Activated CD4-positive, CD25-positive, alpha-beta regulatory T cell treated with anti-CD3 and anti-CD28 coated beads, Interleukin-2, amount 50 U/mL, for 72 hours (primary cell): ENCODE measurements at regions not wholly inside any gene's neighbourhood (a gene's known extent, or its start where the extent isn't known, plus 50 kb on each side); places are given as distances from the start of the nearest gene placed in this dataset.
"Not testable (repeated sequence)": the region's sequence is repeated elsewhere in the genome, so short reads cannot be mapped to it uniquely, and the experiment has no call there.

Source experiments
- DNase-seq: peaks from one replicate; pipeline ENCODE4 v3.0.0; 2021

- no peak for DNase-seq
Observed at GRCh38 chr13:80171096-80171495, 169.8 kb downstream of the SPRY2 start.

- no peak for DNase-seq
Observed at GRCh38 chr13:80168089-80168850, 172.7 kb downstream of the SPRY2 start.

GRCh38 chr13:80166352-80166751 lies 174.6 kb downstream of the SPRY2 start:
- no peak for DNase-seq

- DNase-seq, result no peak
Observed at GRCh38 chr13:80164462-80164861, 176.5 kb downstream of the SPRY2 start.

- no peak for DNase-seq
Observed at GRCh38 chr13:80161896-80162295, 179.0 kb downstream of the SPRY2 start.

- DNase-seq, result no peak
Observed at GRCh38 chr13:80161219-80161618, 179.7 kb downstream of the SPRY2 start.

GRCh38 chr13:80160110-80160509 lies 180.8 kb downstream of the SPRY2 start:
- no peak for DNase-seq

- no peak for DNase-seq
Observed at GRCh38 chr13:80157261-80157932, 183.5 kb downstream of the SPRY2 start.

- DNase-seq, result not testable (repeated sequence)
Observed at GRCh38 chr13:80152142-80152541, 188.8 kb downstream of the SPRY2 start.

GRCh38 chr13:80151016-80151415 lies 189.9 kb downstream of the SPRY2 start:
- no peak for DNase-seq

- no peak for DNase-seq
Observed at GRCh38 chr13:80149736-80150135, 191.2 kb downstream of the SPRY2 start.

- DNase-seq, result no peak
Observed at GRCh38 chr13:80145171-80145690, 195.7 kb downstream of the SPRY2 start.

- no peak for DNase-seq
Observed at GRCh38 chr13:80144493-80144892, 196.4 kb downstream of the SPRY2 start.

GRCh38 chr13:80141123-80141849 lies 199.6 kb downstream of the SPRY2 start:
- DNase-seq, result no peak

- DNase-seq, result no peak
Observed at GRCh38 chr13:80140685-80141084, 200.2 kb downstream of the SPRY2 start.

GRCh38 chr13:80139196-80139595 lies 201.7 kb downstream of the SPRY2 start:
- no peak for DNase-seq

- no peak for DNase-seq
Observed at GRCh38 chr13:80137994-80138393, 202.9 kb downstream of the SPRY2 start.

- no peak for DNase-seq
Observed at GRCh38 chr13:80134346-80134745, 206.6 kb downstream of the SPRY2 start.

GRCh38 chr13:80133631-80134261 lies 207.2 kb downstream of the SPRY2 start:
- no peak for DNase-seq

- no peak for DNase-seq
Observed at GRCh38 chr13:80132741-80133601, 208.0 kb downstream of the SPRY2 start.

GRCh38 chr13:80131204-80131603 lies 209.7 kb downstream of the SPRY2 start:
- no peak for DNase-seq
